NCI-H345 treated with DMSO at 0.1 percent for 48 hours (cell line): ENCODE measurements at regions not wholly inside any gene's neighbourhood (a gene's known extent, or its start where the extent isn't known, plus 50 kb on each side); places are given as distances from the start of the nearest gene placed in this dataset.
"Not testable (repeated sequence)": the region's sequence is repeated elsewhere in the genome, so short reads cannot be mapped to it uniquely, and the experiment has no call there.

Experiments
- DNase-seq: peaks from one replicate; lab custom pipeline; 2025; ENCODE audit not compliant: unreplicated experiment; lab: John Stamatoyannopoulos, UW

GRCh38 chr18:39232937-39233336 lies 1667.3 kb upstream of the CELF4 start:
- DNase-seq, result no peak

- DNase-seq, result no peak
These were observed 1666.9 kb upstream of the CELF4 start for GRCh38 chr18:39232490-39232889.

GRCh38 chr18:39230086-39230803 lies 1664.6 kb upstream of the CELF4 start:
- DNase-seq, result no peak

- DNase-seq, result not testable (repeated sequence)
These were observed 1662.2 kb upstream of the CELF4 start for GRCh38 chr18:39227769-39228168.

DNA sequence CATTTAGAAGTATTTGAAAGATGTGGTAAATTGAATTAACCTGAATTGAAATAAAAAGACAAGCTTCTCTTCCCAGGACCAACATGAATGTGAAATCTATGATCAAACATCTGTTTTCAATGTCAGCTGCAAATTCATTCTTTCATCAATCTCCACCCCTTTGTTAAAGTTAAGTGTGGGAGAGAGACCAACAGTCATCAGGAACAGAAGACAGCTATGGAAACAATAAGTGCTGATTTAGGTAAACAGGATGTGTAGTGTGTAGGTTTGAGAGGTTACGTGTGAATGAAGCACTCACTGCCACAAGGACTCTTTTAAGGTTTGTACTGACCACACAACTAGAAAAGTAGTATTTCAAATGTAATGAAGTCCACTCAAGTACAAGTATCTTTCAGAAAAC lies 1659.8 kb upstream of the CELF4 start:
- peak; percentile 9 for DNase-seq

DNA sequence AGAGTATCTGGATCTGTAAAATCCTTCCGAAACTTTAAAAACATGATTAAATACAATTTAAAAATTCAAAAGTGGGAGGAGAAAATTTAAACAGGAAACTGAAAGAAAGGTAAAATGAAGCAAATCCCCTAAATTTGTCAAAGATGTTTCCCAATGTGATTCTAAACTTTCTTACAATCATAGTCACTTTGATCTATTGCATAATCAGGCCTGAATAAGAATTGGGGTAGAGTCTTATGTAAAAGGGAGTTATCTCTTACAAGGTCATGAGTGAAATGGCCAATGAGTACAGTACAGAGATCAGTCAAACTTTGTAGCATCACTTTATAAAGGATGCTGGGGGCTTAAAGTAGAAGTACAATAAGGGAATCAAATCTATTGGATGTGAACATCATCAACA lies 1657.7 kb upstream of the CELF4 start:
- no peak for DNase-seq

- DNase-seq, result no peak
These were observed 1650.3 kb upstream of the CELF4 start for GRCh38 chr18:39215920-39216319.

GRCh38 chr18:39211461-39211860 lies 1645.9 kb upstream of the CELF4 start:
- DNase-seq, result no peak

DNA sequence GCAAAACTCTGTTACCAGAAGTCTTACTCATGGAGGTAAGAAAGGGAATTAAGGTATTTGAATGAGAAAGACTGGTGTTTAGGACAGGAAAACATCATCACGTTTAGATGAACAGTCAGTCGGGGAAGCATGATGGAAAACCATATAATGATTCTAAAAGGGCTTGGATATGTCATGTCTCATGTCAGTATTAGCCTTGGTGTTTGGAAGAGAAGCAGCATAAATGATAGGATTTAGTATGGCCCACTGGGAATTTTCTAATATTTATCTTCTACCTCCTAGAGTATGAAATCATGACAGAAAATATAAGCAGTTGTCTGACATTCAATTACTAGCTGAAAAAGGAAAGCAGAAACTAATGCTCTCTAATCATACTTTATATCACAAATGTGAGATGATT lies 1643.6 kb upstream of the CELF4 start:
- no peak for DNase-seq

DNA sequence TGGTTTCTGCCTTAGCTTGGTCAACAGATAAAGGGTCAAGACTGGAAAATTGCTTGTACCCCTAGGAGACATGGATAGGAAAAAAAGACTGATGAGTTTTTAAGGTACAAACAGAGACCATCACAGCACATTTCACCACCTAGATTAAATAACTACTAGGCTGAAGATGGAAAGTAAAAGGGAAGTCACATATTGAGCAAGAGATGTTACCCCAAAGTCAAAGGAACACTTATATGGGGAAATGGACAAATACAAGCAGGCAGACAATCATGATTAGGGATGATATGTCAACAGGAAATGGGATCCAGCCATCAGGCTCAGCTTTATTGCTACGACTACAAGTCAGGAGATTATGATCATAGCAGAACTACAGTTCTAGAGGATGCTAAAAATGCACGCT lies 1643.1 kb upstream of the CELF4 start:
- DNase-seq, result no peak

GRCh38 chr18:39208190-39208589 lies 1642.6 kb upstream of the CELF4 start:
- DNase-seq, result no peak

GRCh38 chr18:39206398-39207103 lies 1641.0 kb upstream of the CELF4 start:
- DNase-seq, result not testable (repeated sequence)

GRCh38 chr18:39205565-39206195 lies 1640.1 kb upstream of the CELF4 start:
- no peak for DNase-seq

DNA sequence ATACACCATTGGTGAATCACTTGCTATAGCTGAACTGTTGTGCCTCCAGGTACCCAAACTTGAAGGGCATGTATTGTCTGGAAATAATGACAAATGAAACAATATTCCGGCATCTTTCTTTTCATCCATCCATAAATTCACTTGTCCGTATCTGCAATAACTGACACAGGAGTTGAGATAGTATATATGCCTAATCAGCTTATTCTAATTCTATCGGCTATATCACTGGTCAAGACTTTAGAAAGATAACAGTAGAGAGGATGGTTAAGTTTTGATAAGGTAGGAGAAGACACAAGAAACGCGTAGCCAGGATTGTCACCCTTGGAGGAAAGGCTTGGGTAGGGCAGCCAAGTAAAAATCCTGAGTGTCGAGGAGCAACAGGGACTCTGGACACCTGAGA lies 1634.6 kb upstream of the CELF4 start:
- no peak for DNase-seq

DNA sequence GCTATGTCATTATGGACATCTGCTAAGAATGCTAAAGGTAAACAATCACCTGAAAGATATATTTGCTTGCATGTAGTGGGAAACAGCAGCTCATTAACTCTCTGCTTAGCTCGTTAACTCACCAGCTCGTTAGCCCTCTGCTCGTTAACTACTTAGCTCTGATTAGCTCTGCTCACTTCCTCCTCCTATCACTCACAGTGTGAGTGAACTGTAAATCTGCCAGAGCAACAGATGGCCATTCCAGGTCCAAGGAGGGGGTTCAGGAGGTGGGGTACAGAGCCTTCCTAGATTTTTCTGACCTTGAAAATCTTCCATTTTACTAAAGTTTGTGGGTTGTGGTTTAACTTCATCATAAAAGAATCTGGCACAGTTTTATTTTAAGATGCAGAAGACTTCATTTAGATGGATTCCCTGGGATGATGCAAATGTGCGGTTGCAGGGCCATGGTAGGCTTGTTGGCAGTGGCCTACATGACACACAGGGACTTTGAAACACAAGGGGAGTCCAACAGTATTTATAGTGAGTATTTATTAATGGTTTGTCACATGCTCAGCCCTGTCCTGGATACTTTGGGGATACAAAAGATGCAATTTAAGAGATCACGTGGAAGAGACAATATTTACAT lies 1633.7 kb upstream of the CELF4 start:
- DNase-seq, result no peak

- DNase-seq, result no peak
These were observed 1632.8 kb upstream of the CELF4 start for GRCh38 chr18:39198376-39198775.

- no peak for DNase-seq
These were observed 1626.3 kb upstream of the CELF4 start for GRCh38 chr18:39191931-39192330.

DNA sequence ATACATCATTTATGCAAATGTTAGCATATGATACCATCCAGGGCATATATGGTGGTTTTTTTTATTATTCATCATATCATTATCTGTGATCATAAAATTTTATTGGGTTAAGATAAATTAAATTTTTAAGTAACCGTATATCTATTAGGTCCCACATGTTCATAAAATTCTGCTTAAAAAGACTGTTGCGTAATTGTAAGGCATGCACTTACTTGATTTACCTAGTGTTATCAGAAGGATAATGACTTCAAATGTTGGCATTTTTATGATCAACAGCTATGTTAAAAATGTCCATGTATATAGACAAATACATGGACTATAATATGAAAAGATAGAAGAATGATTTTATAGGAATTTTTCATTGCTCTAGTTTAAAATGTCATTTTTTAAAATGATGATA lies 1625.5 kb upstream of the CELF4 start:
- no peak for DNase-seq

GRCh38 chr18:39190508-39190907 lies 1624.9 kb upstream of the CELF4 start:
- DNase-seq, result no peak

GRCh38 chr18:39188278-39188677 lies 1622.7 kb upstream of the CELF4 start:
- DNase-seq, result peak; percentile 66

DNA sequence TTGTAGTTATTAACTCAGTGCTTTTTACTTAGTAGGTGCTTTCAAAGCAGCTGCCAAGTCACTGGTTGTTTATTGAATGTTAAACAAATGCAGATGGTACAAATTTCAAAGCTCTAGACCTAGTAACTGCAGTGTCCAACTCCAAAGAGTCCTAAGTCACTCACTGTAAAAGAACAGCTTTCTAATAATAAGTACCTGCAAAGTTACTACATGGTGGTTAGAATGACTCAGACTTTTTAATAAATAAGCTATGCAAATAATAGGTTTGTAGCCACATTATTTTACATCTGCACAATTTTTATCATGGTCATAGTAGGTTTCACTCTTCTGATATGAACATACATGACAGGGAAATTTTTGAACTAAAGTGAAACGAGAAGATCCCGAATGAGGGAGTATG lies 1620.4 kb upstream of the CELF4 start:
- DNase-seq, result no peak

DNA sequence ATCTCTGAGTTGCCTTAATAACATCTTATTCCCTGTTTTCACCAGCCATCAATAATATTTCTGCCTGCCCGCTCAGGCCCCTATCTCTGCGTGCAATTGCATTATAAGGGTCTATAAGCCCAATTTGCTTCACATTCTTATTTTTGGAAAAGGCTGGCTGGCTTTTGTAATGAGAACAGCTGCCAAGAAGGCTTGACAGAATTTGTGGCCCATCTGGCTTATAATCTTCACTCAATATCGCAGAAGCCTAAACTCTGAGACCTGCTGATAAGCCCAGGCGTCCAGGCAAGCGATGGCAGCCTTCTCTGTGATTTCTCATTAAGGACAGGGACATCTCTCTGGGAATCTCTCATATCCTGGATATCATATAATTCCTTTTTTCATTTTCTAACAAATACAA lies 1618.6 kb upstream of the CELF4 start:
- DNase-seq, result no peak
